Stimulated activated CD8-positive, alpha-beta memory T cell treated with anti-CD3 and anti-CD28 coated beads, Interleukin-7, amount 100 ng/mL, for 4 hours (primary cell): ENCODE measurements at regions not wholly inside any gene's neighbourhood (a gene's known extent, or its start where the extent isn't known, plus 50 kb on each side); places are given as distances from the start of the nearest gene placed in this dataset.
"Not testable (repeated sequence)": the region's sequence is repeated elsewhere in the genome, so short reads cannot be mapped to it uniquely, and the experiment has no call there.

Source experiments
- DNase-seq, 2 donors: peaks; one replicate each; pipeline ENCODE4 v3.0.0-alpha.2; 2020; ENCODE audit warnings: low read depth in 2 of 2

- no peak for DNase-seq
These were observed 154.1 kb upstream of the PDE1C start for GRCh38 chr7:32224276-32224675.

- no peak for DNase-seq
These were observed 153.5 kb upstream of the PDE1C start for GRCh38 chr7:32223721-32224120.

GRCh38 chr7:32223071-32223650, 153.0 kb upstream of the PDE1C start:
- no peak for DNase-seq

- DNase-seq: no peak
These were observed 152.2 kb upstream of the PDE1C start for GRCh38 chr7:32222251-32222900.

- DNase-seq: no peak
These were observed 151.5 kb upstream of the PDE1C start for GRCh38 chr7:32221736-32222135.

GRCh38 chr7:32221056-32221455, 150.8 kb upstream of the PDE1C start:
- DNase-seq: no peak

- DNase-seq: not testable (repeated sequence)
These were observed 149.6 kb upstream of the PDE1C start for GRCh38 chr7:32219831-32220230.

- DNase-seq: no peak
These were observed 149.2 kb upstream of the PDE1C start for GRCh38 chr7:32219416-32219815.

GRCh38 chr7:32218741-32219288, 148.6 kb upstream of the PDE1C start:
- no peak for DNase-seq

GRCh38 chr7:32218154-32218467, 147.9 kb upstream of the PDE1C start:
- DNase-seq: no peak

GRCh38 chr7:32217341-32218153, 147.3 kb upstream of the PDE1C start:
- DNase-seq: no peak

- no peak for DNase-seq
These were observed 146.6 kb upstream of the PDE1C start for GRCh38 chr7:32216759-32217158.

- DNase-seq: no peak
These were observed 145.5 kb upstream of the PDE1C start for GRCh38 chr7:32215697-32216096.

GRCh38 chr7:32214913-32215312, 144.7 kb upstream of the PDE1C start:
- no peak for DNase-seq

GRCh38 chr7:32212321-32212720, 142.1 kb upstream of the PDE1C start:
- DNase-seq: no peak

- DNase-seq: no peak
These were observed 136.8 kb upstream of the PDE1C start for GRCh38 chr7:32206987-32207386.

- DNase-seq: no peak
These were observed 136.3 kb upstream of the PDE1C start for GRCh38 chr7:32206488-32206887.

GRCh38 chr7:32205298-32205824, 135.2 kb upstream of the PDE1C start:
- not testable (repeated sequence) for DNase-seq

GRCh38 chr7:32204361-32205018, 134.3 kb upstream of the PDE1C start:
- no peak for DNase-seq

GRCh38 chr7:32200646-32201045, 130.4 kb upstream of the PDE1C start:
- DNase-seq: no peak

- DNase-seq: no peak
These were observed 124.3 kb upstream of the PDE1C start for GRCh38 chr7:32194537-32194936.

- no peak for DNase-seq
These were observed 121.1 kb upstream of the PDE1C start for GRCh38 chr7:32191305-32191704.
